NCI-H510A (cell line): ENCODE measurements at regions not wholly inside any gene's neighbourhood (a gene's known extent, or its start where the extent isn't known, plus 50 kb on each side); places are given as distances from the start of the nearest gene placed in this dataset.
"Not testable (repeated sequence)": the region's sequence is repeated elsewhere in the genome, so short reads cannot be mapped to it uniquely, and the experiment has no call there.

ENCODE experiments used
- DNase-seq: peaks from one replicate; lab custom pipeline; 2025; lab: John Stamatoyannopoulos, UW

DNA sequence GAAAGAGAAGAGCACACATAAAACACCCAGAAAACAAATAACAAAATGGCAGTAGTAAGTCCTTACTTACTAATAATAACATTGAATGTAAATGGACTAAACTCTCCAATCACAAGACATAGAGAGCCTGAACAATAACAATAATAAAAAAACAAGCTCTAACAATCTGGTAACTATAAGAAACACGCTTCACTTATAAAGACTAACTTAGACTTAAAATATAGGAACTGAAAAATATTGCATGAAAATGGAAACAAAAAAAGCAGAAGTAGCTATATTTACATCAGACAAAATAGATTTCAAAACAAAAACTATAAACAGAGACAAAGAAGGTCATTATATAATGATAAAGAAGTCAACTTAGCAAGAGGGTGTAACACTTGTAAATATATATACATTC is 83.1 kb upstream of the LYPLAL1 start:
- DNase-seq: no peak

DNA sequence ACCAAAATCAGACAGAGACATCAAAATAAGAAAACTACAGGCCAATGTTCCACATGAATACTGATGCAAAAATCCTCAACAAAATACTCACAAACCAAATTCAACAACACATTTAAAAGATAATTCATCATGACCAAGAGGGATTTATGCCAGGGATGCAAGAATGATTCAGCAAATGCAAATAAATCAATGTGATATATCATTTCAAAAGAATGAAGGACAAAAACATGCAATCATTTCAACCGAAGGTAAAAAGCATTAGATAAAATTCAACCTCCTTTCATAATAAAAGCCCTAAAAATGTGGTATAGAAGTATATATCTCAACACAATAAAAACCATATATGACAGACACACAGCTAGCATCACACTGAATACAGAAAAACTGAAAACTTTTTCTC is 81.5 kb upstream of the LYPLAL1 start:
- DNase-seq: no peak

DNA sequence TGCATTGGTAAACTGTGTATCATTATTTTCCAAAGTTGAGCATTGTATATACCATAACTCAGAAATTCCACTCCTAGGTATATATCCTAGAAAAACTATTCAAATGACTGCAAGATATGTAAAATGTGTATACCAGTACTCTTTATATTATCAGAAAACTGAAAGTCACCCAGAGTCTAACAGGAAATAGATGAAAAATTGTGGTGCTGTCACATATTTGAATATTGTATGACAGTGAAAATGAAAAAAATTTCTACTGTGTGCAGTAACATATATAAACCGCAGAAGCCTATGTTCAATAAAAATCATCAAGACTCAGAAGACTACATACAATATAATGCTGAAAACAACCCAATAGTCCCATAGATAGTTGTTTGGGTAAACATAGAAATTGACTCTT is 74.4 kb upstream of the LYPLAL1 start:
- no peak for DNase-seq

DNA sequence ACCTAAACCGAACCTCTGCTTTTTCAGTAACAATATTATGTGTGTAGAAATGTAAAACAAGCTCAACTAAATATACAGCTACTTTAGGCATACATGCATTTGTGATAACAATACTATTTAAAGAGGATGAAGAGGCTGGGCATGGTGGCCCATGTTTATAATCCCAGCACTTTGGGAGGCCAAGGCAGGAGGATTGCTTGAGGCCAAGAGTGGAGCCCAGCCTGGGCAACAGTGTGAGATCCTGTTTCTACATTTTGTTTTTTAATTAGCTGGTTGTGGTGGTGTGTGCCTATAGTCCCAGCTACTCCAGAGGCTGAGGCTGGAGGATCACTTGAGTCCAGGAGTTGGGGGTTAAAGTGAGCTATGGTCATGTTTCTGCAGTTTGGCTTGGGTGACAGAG is 73.6 kb upstream of the LYPLAL1 start:
- DNase-seq: no peak

DNA sequence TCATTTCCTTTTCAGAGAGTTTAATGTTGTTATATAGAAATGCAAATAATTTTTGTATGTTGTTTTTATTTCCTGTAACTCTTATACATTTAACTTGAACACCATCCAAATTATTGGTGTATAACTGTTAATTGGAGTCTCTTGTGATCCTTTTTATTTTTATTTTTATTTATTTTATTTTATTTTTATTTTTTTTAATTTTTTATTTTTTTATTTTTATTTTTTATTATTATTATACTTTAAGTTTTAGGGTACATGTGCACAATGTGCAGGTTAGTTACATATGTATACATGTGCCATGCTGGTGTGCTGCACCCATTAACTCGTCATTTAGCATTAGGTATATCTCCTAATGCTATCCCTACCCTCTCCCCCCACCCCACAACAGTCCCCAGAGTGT is 71.2 kb upstream of the LYPLAL1 start:
- DNase-seq: not testable (repeated sequence)

DNA sequence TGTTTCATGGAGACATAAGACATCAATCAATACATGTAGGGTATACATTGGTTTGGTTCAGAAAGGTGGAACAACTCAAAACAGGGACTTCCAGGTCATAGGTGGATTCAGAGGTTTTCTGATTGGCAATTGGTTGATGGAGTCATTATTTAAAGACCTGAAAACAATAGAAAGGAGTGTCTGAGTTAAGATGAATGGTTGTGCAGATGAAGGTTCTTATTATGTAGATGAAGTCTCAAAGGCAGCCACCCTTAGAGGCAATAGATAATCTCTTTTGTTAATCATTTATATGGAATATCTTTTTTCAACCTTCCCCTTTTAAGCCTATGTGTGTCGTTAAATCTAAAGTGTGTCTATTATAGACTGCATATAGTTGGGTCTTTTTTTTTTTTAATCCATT is 67.8 kb upstream of the LYPLAL1 start:
- no peak for DNase-seq

DNA sequence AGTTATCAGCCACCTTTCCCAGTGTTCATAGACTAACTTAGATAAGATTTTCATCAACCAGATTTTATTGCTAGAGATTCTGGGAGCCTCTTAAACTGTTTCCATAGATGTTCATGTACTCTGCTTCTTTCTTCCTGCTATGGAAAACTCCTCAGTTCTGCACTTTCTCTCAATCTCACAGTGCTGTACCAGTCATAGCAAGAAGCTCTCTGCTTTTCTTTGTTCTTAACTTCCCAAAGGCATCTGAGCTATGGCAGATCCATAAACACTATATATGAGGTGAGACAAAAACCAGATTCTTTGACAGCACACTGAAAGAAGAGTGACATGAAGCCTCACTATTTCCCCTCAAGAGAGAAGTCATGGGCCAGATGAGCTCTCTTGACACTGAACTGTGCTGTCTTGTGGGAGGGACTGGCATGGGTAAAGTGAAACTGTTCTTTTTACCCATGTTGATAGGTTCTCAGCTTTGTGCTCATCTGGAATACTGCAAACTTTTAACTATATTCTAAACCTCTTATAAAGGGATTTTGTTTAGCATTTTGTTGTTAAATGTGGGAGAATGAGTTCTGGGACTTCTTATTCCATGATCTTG is 64.2 kb upstream of the LYPLAL1 start:
- DNase-seq: no peak

DNA sequence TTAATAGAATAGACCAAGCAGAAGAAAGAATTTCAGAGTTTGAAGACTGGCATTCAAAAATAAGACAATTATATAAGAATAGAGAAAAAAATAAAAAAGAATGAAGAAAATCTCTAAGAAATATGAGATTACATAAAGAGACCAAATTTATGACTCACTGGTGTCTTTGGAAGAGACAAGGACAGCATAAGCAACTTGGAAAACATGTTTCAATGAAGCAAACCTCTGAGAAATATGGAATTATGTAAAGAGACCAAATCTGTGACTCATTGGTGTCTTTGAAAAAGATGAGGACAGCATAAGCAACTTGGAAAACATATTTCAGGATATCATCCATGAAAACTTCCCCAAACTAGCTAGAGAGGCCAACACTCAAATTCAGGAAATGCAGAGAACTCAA is 60.4 kb upstream of the LYPLAL1 start:
- no peak for DNase-seq

DNA sequence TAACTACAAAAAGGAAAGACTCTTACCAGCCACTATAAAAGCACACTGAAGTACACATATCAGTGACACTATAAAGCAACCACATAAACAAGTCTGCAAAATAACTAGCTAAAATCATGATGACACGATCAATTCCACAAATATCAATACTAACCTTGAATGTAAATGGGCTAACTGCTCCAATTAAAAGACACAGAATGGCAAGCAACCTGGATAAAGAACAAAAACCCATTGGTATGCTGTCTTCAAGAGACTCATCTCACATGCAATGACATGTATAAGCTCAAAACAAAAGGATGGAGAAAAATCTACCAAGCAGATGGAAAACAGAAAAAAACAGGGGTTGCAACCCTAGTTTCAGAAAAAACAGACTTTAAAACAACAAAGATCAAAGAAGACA is 59.7 kb upstream of the LYPLAL1 start:
- no peak for DNase-seq

DNA sequence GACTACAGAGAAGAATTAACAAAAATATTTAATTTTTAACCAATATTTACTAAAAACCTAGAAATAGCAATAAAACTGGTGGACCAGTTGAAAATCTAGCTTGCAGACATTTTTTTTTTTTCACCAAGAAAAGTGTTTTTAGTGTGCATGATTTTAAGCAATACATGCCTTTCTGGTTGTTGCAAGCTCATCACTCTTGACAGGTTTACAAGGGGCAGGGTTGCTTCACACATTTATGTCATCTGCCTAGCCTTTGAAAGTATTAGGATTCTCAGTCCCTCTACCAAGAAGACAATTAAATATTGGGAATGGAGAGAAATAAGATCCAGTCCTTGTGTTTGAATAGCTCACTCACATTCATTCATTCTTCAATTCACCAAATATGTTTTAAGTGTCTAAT is 53.8 kb upstream of the LYPLAL1 start:
- no peak for DNase-seq

DNA sequence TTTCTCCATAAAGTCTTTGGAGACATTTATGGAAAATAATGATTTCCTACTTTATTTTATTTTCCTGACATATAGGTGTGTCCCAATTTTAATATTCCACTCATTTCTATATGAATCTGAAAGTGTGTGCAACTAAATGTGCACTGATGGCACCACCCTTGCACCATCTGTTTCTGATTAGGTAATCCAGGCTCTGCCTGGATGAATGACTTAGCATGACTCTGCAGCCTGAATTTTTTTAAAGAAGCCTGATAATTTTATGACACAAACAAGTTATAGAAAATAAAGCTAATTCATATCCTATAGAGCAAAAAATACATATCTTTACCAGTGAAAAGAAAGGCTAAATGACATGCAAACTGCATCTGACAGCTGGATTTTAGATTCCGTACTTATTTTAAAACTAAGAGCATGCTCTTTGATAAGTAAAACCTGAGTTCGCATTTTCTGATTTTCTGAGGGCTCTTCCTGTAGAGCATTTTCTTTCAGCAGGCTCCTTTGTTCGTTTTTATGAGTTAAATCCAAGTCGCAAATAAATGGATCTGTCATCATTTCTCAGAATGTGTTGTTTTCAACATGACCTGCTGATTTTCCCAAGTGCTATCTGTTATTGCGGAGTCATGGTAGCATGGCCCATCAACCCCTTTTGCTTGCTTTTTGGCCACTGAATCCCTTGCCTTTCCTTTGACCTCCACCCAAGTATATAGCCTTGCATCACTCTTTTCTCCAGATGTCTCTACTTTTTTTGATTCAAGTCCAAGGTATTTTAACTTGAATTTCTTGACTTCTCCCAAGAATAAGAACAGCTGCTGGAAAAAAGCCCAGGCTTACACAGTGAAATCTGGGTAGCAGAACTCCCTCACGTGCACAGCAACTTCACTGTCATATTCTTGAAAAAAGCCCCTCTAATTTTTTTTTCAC is 52.8 kb upstream of the LYPLAL1 start:
- no peak for DNase-seq

DNA sequence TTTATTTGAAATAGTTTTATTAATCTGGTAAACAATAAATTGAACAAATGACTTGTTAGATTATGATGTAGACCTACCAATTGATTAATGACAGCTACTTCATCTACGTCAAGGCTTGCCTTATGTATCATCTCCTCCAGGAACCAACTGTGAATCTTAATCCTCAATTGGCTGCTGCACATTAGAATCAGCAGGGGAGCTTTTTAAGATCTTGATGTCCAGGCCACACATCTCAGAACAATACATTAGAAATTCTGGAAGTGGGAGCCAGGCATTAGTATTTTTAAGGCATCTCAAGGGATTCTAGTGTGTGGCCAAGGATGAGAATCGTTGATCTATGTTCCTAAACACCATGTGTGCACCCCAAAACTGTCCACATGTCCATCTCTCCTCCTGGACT is 52.0 kb upstream of the LYPLAL1 start:
- DNase-seq: no peak

DNA sequence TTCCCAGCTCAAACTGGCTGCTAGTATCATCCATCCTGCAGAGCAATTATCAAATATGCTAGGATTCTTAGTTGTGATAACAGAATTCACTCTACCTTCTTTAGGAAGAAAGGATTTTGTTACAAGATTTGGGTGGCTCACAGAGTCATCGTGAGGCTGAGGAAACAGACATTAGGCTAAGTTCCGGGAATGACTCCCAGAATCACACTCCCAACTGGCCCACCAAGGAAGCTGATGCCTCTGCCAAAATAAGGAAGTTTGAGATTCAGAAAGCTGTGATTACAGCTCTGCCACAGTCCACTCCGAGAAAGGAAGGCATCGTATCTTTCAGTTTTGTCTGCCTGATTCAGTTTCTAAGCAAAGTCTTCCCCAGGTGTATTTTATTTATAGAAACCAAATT is 50.6 kb upstream of the LYPLAL1 start:
- DNase-seq: no peak
